ENCODE measurements at regions not wholly inside any gene's neighbourhood (a gene's known extent, or its start where the extent isn't known, plus 50 kb on each side); places are given as distances from the start of the nearest gene placed in this dataset.

DNA sequence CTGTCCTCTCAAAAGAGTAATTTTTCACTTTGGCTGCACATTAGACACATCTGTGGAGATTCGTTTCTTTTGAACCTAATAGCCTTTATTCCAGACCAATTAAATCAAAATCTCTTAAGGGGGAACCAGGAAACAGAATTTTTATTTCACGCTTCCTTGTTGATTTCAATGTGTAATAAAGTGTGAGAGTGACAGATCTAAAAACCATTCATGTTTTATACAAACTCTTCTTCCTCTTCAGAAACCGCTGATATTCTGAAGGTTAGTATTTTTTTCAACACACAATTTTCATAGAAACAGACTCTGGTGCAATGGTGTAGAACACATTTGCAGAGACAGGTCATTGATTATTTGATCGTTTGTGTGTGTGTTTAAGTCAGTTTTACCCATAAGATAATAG, 1469.8 kb downstream of the EFNA5 start:
- Histone ChIP-seq H3K4me3 (no peak overlapping the region), H3K9me3 (no peaks in the 10 kb centered on the region), H3K4me1 (no peaks in the 10 kb centered on the region), H3K27ac (no peak overlapping the region), H3K27me3 (no peaks in the 10 kb centered on the region), H3K36me3 (no peaks in the 10 kb centered on the region)
- TF ChIP-seq, protein P1, sequence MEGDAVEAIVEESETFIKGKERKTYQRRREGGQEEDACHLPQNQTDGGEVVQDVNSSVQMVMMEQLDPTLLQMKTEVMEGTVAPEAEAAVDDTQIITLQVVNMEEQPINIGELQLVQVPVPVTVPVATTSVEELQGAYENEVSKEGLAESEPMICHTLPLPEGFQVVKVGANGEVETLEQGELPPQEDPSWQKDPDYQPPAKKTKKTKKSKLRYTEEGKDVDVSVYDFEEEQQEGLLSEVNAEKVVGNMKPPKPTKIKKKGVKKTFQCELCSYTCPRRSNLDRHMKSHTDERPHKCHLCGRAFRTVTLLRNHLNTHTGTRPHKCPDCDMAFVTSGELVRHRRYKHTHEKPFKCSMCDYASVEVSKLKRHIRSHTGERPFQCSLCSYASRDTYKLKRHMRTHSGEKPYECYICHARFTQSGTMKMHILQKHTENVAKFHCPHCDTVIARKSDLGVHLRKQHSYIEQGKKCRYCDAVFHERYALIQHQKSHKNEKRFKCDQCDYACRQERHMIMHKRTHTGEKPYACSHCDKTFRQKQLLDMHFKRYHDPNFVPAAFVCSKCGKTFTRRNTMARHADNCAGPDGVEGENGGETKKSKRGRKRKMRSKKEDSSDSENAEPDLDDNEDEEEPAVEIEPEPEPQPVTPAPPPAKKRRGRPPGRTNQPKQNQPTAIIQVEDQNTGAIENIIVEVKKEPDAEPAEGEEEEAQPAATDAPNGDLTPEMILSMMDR (IDR thresholded peaks at IDR 0.05) = no peak
- no peak for TF ChIP-seq POLR2A (IDR thresholded peaks at IDR 0.05)
- 36% methylated on average over 4 of the region's 4 CpGs for WGBS (ENCODE audit: insufficient coverage, low coverage, low lambda C conversion rate, missing lambda C conversion rate)
- DNase-seq = no peak
- intact Hi-C loops (cut with DNase I) = no loop called here
- no peak for ATAC-seq

GRCh38 chr5:106195679-106196474, 1474.9 kb downstream of the EFNA5 start:
- intact Hi-C loops (cut with DNase I) = no loop called here
- no peak for TF ChIP-seq POLR2A (IDR thresholded peaks at IDR 0.05)
- TF ChIP-seq, protein P1 (IDR thresholded peaks at IDR 0.05) = no peak
- Histone ChIP-seq H3K4me1 (no peaks in the 10 kb centered on the region), H3K27ac (no peak overlapping the region), H3K4me3 (no peak overlapping the region), H3K36me3 (no peaks in the 10 kb centered on the region), H3K27me3 (no peaks in the 10 kb centered on the region), H3K9me3 (no peaks in the 10 kb centered on the region)
- ATAC-seq (no peak), DNase-seq (no peak)
- WGBS (ENCODE audit: insufficient coverage, low coverage, low lambda C conversion rate, missing lambda C conversion rate) = 43% methylated on average over 5 of the region's 5 CpGs

- no peaks in the 10 kb centered on the region for H3K9me3 ChIP-seq
- H3K4me3 ChIP-seq = no peak overlapping the region
- H3K36me3 ChIP-seq = no peaks in the 10 kb centered on the region
- intact Hi-C loops (cut with DNase I) = no loop called here
- ATAC-seq (no peak), DNase-seq (no peak)
- TF ChIP-seq, protein P1 (IDR thresholded peaks at IDR 0.05) = no peak
- no peak for TF ChIP-seq POLR2A (IDR thresholded peaks at IDR 0.05)
- WGBS (ENCODE audit: insufficient coverage, low coverage, low lambda C conversion rate, missing lambda C conversion rate) = 47% methylated on average over 3 of the region's 3 CpGs
- no peaks in the 10 kb centered on the region for H3K4me1 ChIP-seq
- no peaks in the 10 kb centered on the region for H3K27me3 ChIP-seq
- no peak overlapping the region for H3K27ac ChIP-seq
Measured at GRCh38 chr5:106189121-106189809, 1481.5 kb downstream of the EFNA5 start.

- no peaks in the 10 kb centered on the region for H3K36me3 ChIP-seq
- DNase-seq (no peak), ATAC-seq (no peak)
- H3K27ac ChIP-seq = no peak overlapping the region
- H3K9me3 ChIP-seq = no peaks in the 10 kb centered on the region
- 61% methylated on average over 3 of the region's 3 CpGs for WGBS (ENCODE audit: insufficient coverage, low coverage, low lambda C conversion rate, missing lambda C conversion rate)
- TF ChIP-seq, protein P1 (IDR thresholded peaks at IDR 0.05) = no peak
- H3K4me1 ChIP-seq = no peaks in the 10 kb centered on the region
- intact Hi-C loops (cut with DNase I) = no loop called here
- H3K4me3 ChIP-seq = no peak overlapping the region
- no peaks in the 10 kb centered on the region for H3K27me3 ChIP-seq
Measured at GRCh38 chr5:106185661-106186081, 1485.1 kb downstream of the EFNA5 start.

Measured in right lobe of liver (tissue), 6 donors.